Lower leg skin (tissue), 3 donors: ENCODE measurements at regions not wholly inside any gene's neighbourhood (a gene's known extent, or its start where the extent isn't known, plus 50 kb on each side); places are given as distances from the start of the nearest gene placed in this dataset.

Experiments used
- POLR2A ChIP-seq, 2 donors: fragments of 450-650 bp; IDR thresholded peaks; one replicate each; pipeline ENCODE4 v1.6.1; 2016 to 2017; ENCODE audit warnings: antibody characterized with exemption in 2 of 2, mild to moderate bottlenecking in 1 of 2, moderate library complexity in 1 of 2
- TF ChIP-seq, protein P1 (sequence below), 3 donors: fragments of 450-650 bp; IDR thresholded peaks; one replicate each; pipeline ENCODE4 v1.5.1; 2016; ENCODE audit warnings: antibody characterized with exemption in 3 of 3, mild to moderate bottlenecking in 3 of 3, moderate library complexity in 2 of 3

DNA sequence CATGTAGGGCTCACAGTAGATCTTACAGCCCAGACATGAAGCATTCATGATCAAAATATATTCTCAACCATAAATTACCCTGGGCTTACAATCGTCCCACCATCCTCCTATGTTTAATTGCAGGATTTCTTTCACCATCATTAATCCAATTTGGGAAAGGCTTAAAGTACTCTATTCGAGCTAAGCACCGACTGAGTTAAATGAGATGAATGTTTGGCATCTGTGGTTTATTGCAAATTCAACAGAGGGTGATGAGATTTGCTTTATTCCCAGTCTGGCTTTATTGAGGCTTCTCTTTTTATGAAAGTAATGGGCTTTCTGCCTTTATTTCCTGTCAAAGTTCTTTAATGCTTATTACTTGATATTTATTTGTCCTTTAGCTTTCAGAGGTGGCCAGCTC, 159.0 kb downstream of the METTL4 start:
- TF ChIP-seq, protein P1, sequence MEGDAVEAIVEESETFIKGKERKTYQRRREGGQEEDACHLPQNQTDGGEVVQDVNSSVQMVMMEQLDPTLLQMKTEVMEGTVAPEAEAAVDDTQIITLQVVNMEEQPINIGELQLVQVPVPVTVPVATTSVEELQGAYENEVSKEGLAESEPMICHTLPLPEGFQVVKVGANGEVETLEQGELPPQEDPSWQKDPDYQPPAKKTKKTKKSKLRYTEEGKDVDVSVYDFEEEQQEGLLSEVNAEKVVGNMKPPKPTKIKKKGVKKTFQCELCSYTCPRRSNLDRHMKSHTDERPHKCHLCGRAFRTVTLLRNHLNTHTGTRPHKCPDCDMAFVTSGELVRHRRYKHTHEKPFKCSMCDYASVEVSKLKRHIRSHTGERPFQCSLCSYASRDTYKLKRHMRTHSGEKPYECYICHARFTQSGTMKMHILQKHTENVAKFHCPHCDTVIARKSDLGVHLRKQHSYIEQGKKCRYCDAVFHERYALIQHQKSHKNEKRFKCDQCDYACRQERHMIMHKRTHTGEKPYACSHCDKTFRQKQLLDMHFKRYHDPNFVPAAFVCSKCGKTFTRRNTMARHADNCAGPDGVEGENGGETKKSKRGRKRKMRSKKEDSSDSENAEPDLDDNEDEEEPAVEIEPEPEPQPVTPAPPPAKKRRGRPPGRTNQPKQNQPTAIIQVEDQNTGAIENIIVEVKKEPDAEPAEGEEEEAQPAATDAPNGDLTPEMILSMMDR (IDR thresholded peaks at IDR 0.05) = no peak
- no peak for TF ChIP-seq POLR2A (IDR thresholded peaks at IDR 0.05)
